Activated B cell treated with CpG ODN at 0.5 μM for 24 hours (primary cell): ENCODE measurements at regions not wholly inside any gene's neighbourhood (a gene's known extent, or its start where the extent isn't known, plus 50 kb on each side); places are given as distances from the start of the nearest gene placed in this dataset.

Source experiments
- ATAC-seq: fragments of 200-7000 bp; cut with Tn5 transposase; one replicate; pipeline ENCODE4 v1.10.0; 2021; ENCODE audit warnings: low read depth, mild to moderate bottlenecking, moderate library complexity
- CTCF ChIA-PET: fragments of 350-600 bp; sonication (Branson Sonifier 250); formaldehyde crosslinking; loops from one replicate; lab custom pipeline; 2021; ENCODE audit warnings: antibody characterized with exemption; lab: Charles Lee
- POLR2A ChIA-PET: fragments of 350-600 bp; sonication (Branson Sonifier 250); formaldehyde crosslinking; loops from one replicate; lab custom pipeline; 2021; ENCODE audit warnings: antibody characterized with exemption; lab: Charles Lee
- DNase-seq: peaks from one replicate; pipeline ENCODE4 v3.0.0; 2022
- H3K27ac Mint-ChIP-seq: one replicate; pipeline ENCODE4 v1.8.0; 2020; ENCODE audit warnings: mixed read lengths
- H3K27me3 Mint-ChIP-seq: one replicate; pipeline ENCODE4 v1.8.0; 2021; ENCODE audit warnings: mixed read lengths
- H3K36me3 Mint-ChIP-seq: one replicate; pipeline ENCODE4 v1.8.0; 2021; ENCODE audit warnings: low read depth, mixed read lengths
- H3K4me1 Mint-ChIP-seq: one replicate; pipeline ENCODE4 v1.8.0; 2021; ENCODE audit warnings: mixed read lengths
- H3K4me3 Mint-ChIP-seq: one replicate; pipeline ENCODE4 v1.8.0; 2020; ENCODE audit warnings: mild to moderate bottlenecking, mixed read lengths
- H3K9me3 Mint-ChIP-seq: one replicate; pipeline ENCODE4 v1.8.0; 2020; ENCODE audit warnings: mixed read lengths
- CTCF ChIP-seq: fragments of 200-600 bp; IDR thresholded peaks from one replicate; pipeline ENCODE4 v1.8.0; 2022; ENCODE audit warnings: antibody characterized with exemption, mild to moderate bottlenecking
- intact Hi-C: fragments of 100-400 bp; cut with micrococcal nuclease; formaldehyde crosslinking; loops from one replicate; pipeline ENCODE4 v1.15.1; 2024

- Mint-ChIP-seq H3K9me3 (peaks cover 2% of the 10 kb centered on the region), H3K4me1 (peaks cover 17% of the 10 kb centered on the region), H3K36me3 (no peaks in the 10 kb centered on the region), H3K4me3 (no peak overlapping the region), H3K27ac (peak overlapping the region; percentile 78), H3K27me3 (no peaks in the 10 kb centered on the region)
- intact Hi-C loops = loop anchor here (1.0 kb wide), 1 partner anchor 31 kb away; no protein-coding TSS in a partner anchor
- ATAC-seq (peak; percentile 93), DNase-seq (no peak)
- POLR2A ChIA-PET = interaction anchor here (1.4 kb wide), 1 partner anchor 18 kb away, joined by 3 read pairs; no protein-coding TSS in a partner anchor
- CTCF ChIA-PET = interaction anchor here (1.6 kb wide), 1 partner anchor 32 kb away, joined by 4 read pairs; no protein-coding TSS in a partner anchor
- TF ChIP-seq CTCF = no peak
Observed at GRCh38 chr7:28297801-28298459, 114.4 kb upstream of the CREB5 start.

DNA sequence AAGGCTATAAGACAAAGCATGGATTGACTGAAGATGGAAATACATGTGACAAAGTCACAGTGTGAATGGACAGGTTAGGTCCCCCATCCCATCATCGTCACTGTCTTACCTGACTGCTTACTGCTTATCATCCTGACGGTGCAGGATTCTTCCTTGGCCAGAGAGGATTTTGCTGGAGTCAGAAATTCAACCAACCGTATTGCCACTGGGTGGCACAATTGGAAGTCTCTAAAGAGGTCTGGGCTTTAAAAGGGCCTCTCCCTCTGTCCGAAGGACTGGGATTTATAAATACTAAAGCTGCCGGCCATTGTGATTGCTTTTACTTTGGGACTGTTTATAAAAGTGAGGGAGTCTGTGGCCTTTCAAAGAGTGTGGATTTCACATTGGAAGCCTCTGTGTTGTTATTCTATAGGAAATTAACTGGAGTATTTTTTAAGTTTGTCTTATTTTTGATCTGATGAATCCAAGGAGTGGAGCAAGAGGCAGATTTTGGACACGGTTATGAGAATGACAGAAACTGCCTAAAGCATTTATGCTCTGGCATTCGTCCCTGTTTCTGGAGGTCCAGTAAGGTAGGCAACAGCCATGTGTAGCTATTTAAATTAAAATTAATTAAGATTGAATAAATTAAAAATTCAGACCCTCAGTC, 113.3 kb upstream of the CREB5 start:
- ChIA-PET CTCF (no interaction called here), POLR2A (no interaction called here)
- peaks cover 2% of the 10 kb centered on the region for H3K9me3 Mint-ChIP-seq
- intact Hi-C loops = loop anchor here (1.0 kb wide), 1 partner anchor 30 kb away; no protein-coding TSS in a partner anchor
- no peak overlapping the region for H3K27ac Mint-ChIP-seq
- H3K4me1 Mint-ChIP-seq = peaks cover 14% of the 10 kb centered on the region
- ATAC-seq (no peak), DNase-seq (no peak)
- H3K27me3 Mint-ChIP-seq = no peaks in the 10 kb centered on the region
- no peaks in the 10 kb centered on the region for H3K36me3 Mint-ChIP-seq
- TF ChIP-seq CTCF = no peak
- no peak overlapping the region for H3K4me3 Mint-ChIP-seq

DNA sequence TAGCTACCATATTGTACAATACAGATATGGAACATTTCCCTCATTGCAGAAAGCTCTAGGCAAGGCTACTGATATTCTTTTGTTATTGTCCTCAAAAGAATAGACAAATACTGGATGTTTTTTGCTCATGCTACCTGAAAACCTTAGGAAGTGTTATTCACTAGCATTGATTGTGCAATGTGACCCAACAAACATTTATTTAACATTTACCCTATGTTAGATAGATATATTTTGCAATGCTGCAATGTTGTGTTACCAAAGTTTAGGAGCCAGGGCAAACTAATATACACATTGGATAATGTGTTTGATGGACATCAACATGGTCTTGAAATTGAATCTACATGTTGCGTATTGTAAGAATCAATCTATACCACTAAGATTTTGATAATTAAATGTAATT, 112.8 kb upstream of the CREB5 start:
- POLR2A ChIA-PET = no interaction called here
- no peaks in the 10 kb centered on the region for H3K27me3 Mint-ChIP-seq
- TF ChIP-seq CTCF = no peak
- H3K9me3 Mint-ChIP-seq = peaks cover 2% of the 10 kb centered on the region
- no peak for DNase-seq
- no peaks in the 10 kb centered on the region for H3K36me3 Mint-ChIP-seq
- ATAC-seq = no peak
- CTCF ChIA-PET = no interaction called here
- H3K4me1 Mint-ChIP-seq = peaks cover 14% of the 10 kb centered on the region
- H3K4me3 Mint-ChIP-seq = no peak overlapping the region
- intact Hi-C loops = no loop called here
- no peak overlapping the region for H3K27ac Mint-ChIP-seq

- H3K36me3 Mint-ChIP-seq = no peaks in the 10 kb centered on the region
- ChIA-PET POLR2A (no interaction called here), CTCF (no interaction called here)
- ATAC-seq = no peak
- no peak for DNase-seq
- peaks cover 2% of the 10 kb centered on the region for H3K9me3 Mint-ChIP-seq
- no peaks in the 10 kb centered on the region for H3K27me3 Mint-ChIP-seq
- intact Hi-C loops = no loop called here
- H3K27ac Mint-ChIP-seq = no peak overlapping the region
- H3K4me3 Mint-ChIP-seq = no peak overlapping the region
- peaks cover 14% of the 10 kb centered on the region for H3K4me1 Mint-ChIP-seq
- no peak for TF ChIP-seq CTCF
Observed at GRCh38 chr7:28300488-28300887, 111.8 kb upstream of the CREB5 start.

DNA sequence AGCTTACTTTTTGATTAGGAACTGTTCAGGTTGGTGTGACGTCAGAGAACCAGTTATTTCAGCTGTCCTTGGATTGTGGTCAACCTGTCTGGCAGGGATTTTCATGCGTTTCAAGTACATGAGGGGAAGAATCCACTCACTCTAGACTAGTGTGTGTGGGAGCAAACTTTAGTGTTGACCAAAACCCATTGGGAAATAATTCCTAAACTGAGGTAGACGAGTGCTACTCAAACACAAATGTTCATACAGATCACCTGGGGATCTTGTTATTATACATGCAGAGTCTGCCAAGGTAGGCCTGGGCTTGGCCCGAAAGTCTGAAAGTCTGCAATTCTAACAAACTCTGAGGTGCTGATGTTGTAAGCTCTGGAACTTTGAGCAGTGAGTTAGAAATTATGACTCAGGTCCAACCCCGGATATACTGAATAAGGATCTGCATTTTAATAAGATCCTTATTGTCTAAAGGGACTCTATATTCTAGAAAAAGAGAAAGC, 111.1 kb upstream of the CREB5 start:
- Mint-ChIP-seq H3K9me3 (peaks cover 2% of the 10 kb centered on the region), H3K27me3 (no peaks in the 10 kb centered on the region), H3K36me3 (no peaks in the 10 kb centered on the region), H3K27ac (no peak overlapping the region), H3K4me3 (no peak overlapping the region), H3K4me1 (peaks cover 14% of the 10 kb centered on the region)
- ChIA-PET POLR2A (no interaction called here), CTCF (interaction anchor here (1.1 kb wide), 1 partner anchor 10 kb away, joined by 3 read pairs; no protein-coding TSS in a partner anchor)
- ATAC-seq (no peak), DNase-seq (no peak)
- no peak for TF ChIP-seq CTCF
- intact Hi-C loops = no loop called here
